Type B pancreatic cell (in vitro differentiated cells): ENCODE measurements at regions not wholly inside any gene's neighbourhood (a gene's known extent, or its start where the extent isn't known, plus 50 kb on each side); places are given as distances from the start of the nearest gene placed in this dataset.

Experiments
- DNase-seq: peaks from one replicate; pipeline ENCODE4 v3.0.0; 2021; ENCODE audit warnings: mixed read lengths; ENCODE audit not compliant: unreplicated experiment; ENCODE audit errors: extremely low spot score
- H3K27ac Mint-ChIP-seq: 2 replicates; pipeline ENCODE4 v1.8.0; 2021; ENCODE audit warnings: mild to moderate bottlenecking, mixed read lengths
- H3K27me3 Mint-ChIP-seq: 2 replicates; pipeline ENCODE4 v1.8.0; 2021; ENCODE audit warnings: mixed read lengths
- H3K36me3 Mint-ChIP-seq: 2 replicates; pipeline ENCODE4 v1.8.0; 2021; ENCODE audit warnings: mixed read lengths
- H3K4me1 Mint-ChIP-seq: one replicate; pipeline ENCODE4 v1.8.0; 2021; ENCODE audit warnings: mixed read lengths; ENCODE audit not compliant: unreplicated experiment
- H3K4me3 Mint-ChIP-seq: 2 replicates; pipeline ENCODE4 v1.8.0; 2021; ENCODE audit warnings: mild to moderate bottlenecking, mixed read lengths
- H3K9me3 Mint-ChIP-seq: 2 replicates; pipeline ENCODE4 v1.8.0; 2021; ENCODE audit warnings: mixed read lengths
- CTCF ChIP-seq: fragments of 200-600 bp; sonication (generic); conservative IDR thresholded peaks from 2 replicates; pipeline ENCODE4 v1.5.0; 2021; ENCODE audit warnings: antibody characterized with exemption, mild to moderate bottlenecking

- Mint-ChIP-seq H3K27me3 (no peaks in the 10 kb centered on the region), H3K27ac (no peak overlapping the region)
- no peak for TF ChIP-seq CTCF
Observed at GRCh38 chr5:125052584-125052983, 306.1 kb upstream of the ZNF608 start.

GRCh38 chr5:125053179-125053578, 306.7 kb upstream of the ZNF608 start:
- H3K9me3 Mint-ChIP-seq = peaks cover 6% of the 10 kb centered on the region
- H3K27me3 Mint-ChIP-seq = no peaks in the 10 kb centered on the region
- H3K4me1 Mint-ChIP-seq = peaks cover 29% of the 10 kb centered on the region
- TF ChIP-seq CTCF = no peak
- no peak overlapping the region for H3K4me3 Mint-ChIP-seq
- no peak for DNase-seq
- H3K27ac Mint-ChIP-seq = no peak overlapping the region
- peaks cover 4% of the 10 kb centered on the region for H3K36me3 Mint-ChIP-seq

More at GRCh38 chr5:125052584-125052983, 306.1 kb upstream of the ZNF608 start:
- H3K4me1 Mint-ChIP-seq = peaks cover 29% of the 10 kb centered on the region
- DNase-seq = no peak
- peaks cover 4% of the 10 kb centered on the region for H3K36me3 Mint-ChIP-seq
- no peak overlapping the region for H3K4me3 Mint-ChIP-seq
- H3K9me3 Mint-ChIP-seq = peaks cover 6% of the 10 kb centered on the region

GRCh38 chr5:125054146-125054545, 307.7 kb upstream of the ZNF608 start:
- H3K27ac Mint-ChIP-seq = no peak overlapping the region
- TF ChIP-seq CTCF = no peak
- peaks cover 6% of the 10 kb centered on the region for H3K9me3 Mint-ChIP-seq

GRCh38 chr5:125056671-125057485, 310.4 kb upstream of the ZNF608 start:
- Mint-ChIP-seq H3K27me3 (peaks cover 2% of the 10 kb centered on the region), H3K9me3 (peaks cover 6% of the 10 kb centered on the region), H3K4me1 (peaks cover 38% of the 10 kb centered on the region), H3K36me3 (peaks cover 4% of the 10 kb centered on the region), H3K4me3 (no peak overlapping the region), H3K27ac (no peak overlapping the region)
- DNase-seq = no peak
- TF ChIP-seq CTCF = peak; percentile 10

More at GRCh38 chr5:125054146-125054545, 307.7 kb upstream of the ZNF608 start:
- H3K4me3 Mint-ChIP-seq = no peak overlapping the region
- H3K27me3 Mint-ChIP-seq = no peaks in the 10 kb centered on the region
- peaks cover 4% of the 10 kb centered on the region for H3K36me3 Mint-ChIP-seq
- no peak for DNase-seq
- peaks cover 36% of the 10 kb centered on the region for H3K4me1 Mint-ChIP-seq

GRCh38 chr5:125057912-125058826, 311.7 kb upstream of the ZNF608 start:
- Mint-ChIP-seq H3K36me3 (peaks cover 4% of the 10 kb centered on the region), H3K9me3 (peaks cover 6% of the 10 kb centered on the region), H3K27me3 (peaks cover 3% of the 10 kb centered on the region), H3K4me3 (peak overlapping the region; percentile 27), H3K4me1 (peaks cover 38% of the 10 kb centered on the region), H3K27ac (peak overlapping the region; percentile 14)
- no peak for DNase-seq
- no peak for TF ChIP-seq CTCF
